MCF 10A (cell line): ENCODE measurements at regions not wholly inside any gene's neighbourhood (a gene's known extent, or its start where the extent isn't known, plus 50 kb on each side); places are given as distances from the start of the nearest gene placed in this dataset.

Experiments used
- BruUV-seq: library from RNA; stranded (reverse); fragments of 400-500 nt; replicated peaks from 2 replicates; lab custom pipeline; 2021; lab: Mats Ljungman, UMichigan
- CTCF ChIA-PET: fragments of 300-600 bp; sonication (Branson Sonifier 250); formaldehyde crosslinking; extraction: SDS; loops from one replicate; lab custom pipeline; 2021; ENCODE audit warnings: antibody characterized with exemption, inconsistent platforms; lab: Yijun Ruan, JAX
- POLR2A ChIA-PET: fragments of 300-600, 350-650 bp; sonication (Branson Sonifier 250); formaldehyde crosslinking; extraction: SDS; loops from one replicate; lab custom pipeline; 2020; ENCODE audit warnings: antibody characterized with exemption, inconsistent platforms; lab: Yijun Ruan, JAX
- DNase-seq: peaks from one replicate; pipeline ENCODE4 v3.0.0-alpha.2; 2018; ENCODE audit not compliant: unreplicated experiment
- H3K27ac Mint-ChIP-seq: one replicate; pipeline ENCODE4 v1.8.0; 2022; ENCODE audit warnings: mild to moderate bottlenecking, low read depth, mixed read lengths; ENCODE audit not compliant: unreplicated experiment
- H3K27me3 Mint-ChIP-seq: one replicate; pipeline ENCODE4 v1.8.0; 2022; ENCODE audit warnings: mixed read lengths; ENCODE audit not compliant: insufficient read depth, unreplicated experiment
- H3K36me3 Mint-ChIP-seq: one replicate; pipeline ENCODE4 v1.8.0; 2022; ENCODE audit warnings: mild to moderate bottlenecking, moderate library complexity, mixed read lengths; ENCODE audit not compliant: insufficient read depth, unreplicated experiment
- H3K4me1 Mint-ChIP-seq: one replicate; pipeline ENCODE4 v1.8.0; 2022; ENCODE audit warnings: mixed read lengths; ENCODE audit not compliant: insufficient read depth, unreplicated experiment
- H3K4me3 Mint-ChIP-seq: one replicate; pipeline ENCODE4 v1.8.0; 2022; ENCODE audit warnings: mild to moderate bottlenecking, moderate library complexity, mixed read lengths; ENCODE audit not compliant: unreplicated experiment
- H3K9me3 Mint-ChIP-seq: one replicate; pipeline ENCODE4 v1.8.0; 2022; ENCODE audit warnings: mixed read lengths; ENCODE audit not compliant: unreplicated experiment
- CTCF ChIP-seq: fragments of 200-600 bp; IDR thresholded peaks from one replicate; pipeline ENCODE4 v1.8.0; 2022; ENCODE audit warnings: antibody characterized with exemption, mild to moderate bottlenecking; ENCODE audit not compliant: unreplicated experiment
- intact Hi-C: fragments of 100-400 bp; cut with micrococcal nuclease; formaldehyde crosslinking; loops from 2 replicates; pipeline ENCODE4 v1.14.1; 2022

GRCh38 chr6:18062733-18063132, 59.7 kb downstream of the NHLRC1 start:
- no peak for DNase-seq
- no TSS peak for BruUV-seq
- H3K4me3 Mint-ChIP-seq = no peak overlapping the region
- no peaks in the 10 kb centered on the region for H3K9me3 Mint-ChIP-seq
- CTCF ChIA-PET = interaction anchor here (0.7 kb wide), 1 partner anchor 441 kb away, joined by 4 read pairs; no protein-coding TSS in a partner anchor
- no peak overlapping the region for H3K27ac Mint-ChIP-seq
- TF ChIP-seq CTCF = no peak
- H3K36me3 Mint-ChIP-seq = no peaks in the 10 kb centered on the region
- no peaks in the 10 kb centered on the region for H3K27me3 Mint-ChIP-seq
- intact Hi-C loops = no loop called here
- no peaks in the 10 kb centered on the region for H3K4me1 Mint-ChIP-seq
- POLR2A ChIA-PET = interaction anchor here (0.7 to 0.9 kb wide), 2 partner anchors 69 to 72 kb away, joined by 3 read pairs; no protein-coding TSS in a partner anchor

- Mint-ChIP-seq H3K4me3 (no peak overlapping the region), H3K4me1 (peaks cover 16% of the 10 kb centered on the region), H3K27ac (no peak overlapping the region), H3K9me3 (no peaks in the 10 kb centered on the region), H3K27me3 (no peaks in the 10 kb centered on the region), H3K36me3 (no peaks in the 10 kb centered on the region)
- BruUV-seq = no TSS peak
- no peak for TF ChIP-seq CTCF
- intact Hi-C loops = no loop called here
- DNase-seq = no peak
- CTCF ChIA-PET = no interaction called here
- POLR2A ChIA-PET = interaction anchor here (0.6 kb wide), 1 partner anchor 145 kb away, joined by 3 read pairs; no protein-coding TSS in a partner anchor
Observed at GRCh38 chr6:18058429-18058828, 64.0 kb downstream of the NHLRC1 start.

GRCh38 chr6:18055714-18056382, 66.6 kb downstream of the NHLRC1 start:
- CTCF ChIA-PET = interaction anchor here (0.6 to 0.8 kb wide), 3 partner anchors 11 to 339 kb away, joined by 3 to 4 read pairs (median 4); no protein-coding TSS in a partner anchor
- no peak for TF ChIP-seq CTCF
- intact Hi-C loops = no loop called here
- Mint-ChIP-seq H3K4me3 (no peak overlapping the region), H3K27me3 (no peaks in the 10 kb centered on the region), H3K4me1 (peaks cover 27% of the 10 kb centered on the region), H3K36me3 (no peaks in the 10 kb centered on the region), H3K9me3 (no peaks in the 10 kb centered on the region), H3K27ac (peak overlapping the region; percentile 13)
- no peak for DNase-seq
- POLR2A ChIA-PET = interaction anchor here (1.0 kb wide), 1 partner anchor 62 kb away, joined by 3 read pairs; no protein-coding TSS in a partner anchor
- no TSS peak for BruUV-seq

GRCh38 chr6:18055098-18055497, 67.4 kb downstream of the NHLRC1 start:
- peaks cover 27% of the 10 kb centered on the region for H3K4me1 Mint-ChIP-seq
- no TSS peak for BruUV-seq
- H3K36me3 Mint-ChIP-seq = no peaks in the 10 kb centered on the region
- TF ChIP-seq CTCF = no peak
- POLR2A ChIA-PET = interaction anchor here (1.0 kb wide), 1 partner anchor 61 kb away, joined by 3 read pairs; no protein-coding TSS in a partner anchor
- CTCF ChIA-PET = interaction anchor here (0.8 kb wide), 1 partner anchor 12 kb away, joined by 3 read pairs; no protein-coding TSS in a partner anchor
- DNase-seq = no peak
- H3K27ac Mint-ChIP-seq = no peak overlapping the region
- no peaks in the 10 kb centered on the region for H3K9me3 Mint-ChIP-seq
- H3K4me3 Mint-ChIP-seq = no peak overlapping the region
- intact Hi-C loops = no loop called here
- no peaks in the 10 kb centered on the region for H3K27me3 Mint-ChIP-seq
